Activated CD8-positive, alpha-beta memory T cell treated with anti-CD3 and anti-CD28 coated beads, Interleukin-2, amount 50 U/mL, for 24 hours (primary cell): ENCODE measurements at regions not wholly inside any gene's neighbourhood (a gene's known extent, or its start where the extent isn't known, plus 50 kb on each side); places are given as distances from the start of the nearest gene placed in this dataset.

Experiments used
- DNase-seq: peaks from one replicate; pipeline ENCODE4 v3.0.0-alpha.2; 2020; ENCODE audit errors: extremely low read depth

- DNase-seq, result no peak
These were observed 299.5 kb downstream of the BUD13 start for GRCh38 chr11:116473206-116473769.

DNA sequence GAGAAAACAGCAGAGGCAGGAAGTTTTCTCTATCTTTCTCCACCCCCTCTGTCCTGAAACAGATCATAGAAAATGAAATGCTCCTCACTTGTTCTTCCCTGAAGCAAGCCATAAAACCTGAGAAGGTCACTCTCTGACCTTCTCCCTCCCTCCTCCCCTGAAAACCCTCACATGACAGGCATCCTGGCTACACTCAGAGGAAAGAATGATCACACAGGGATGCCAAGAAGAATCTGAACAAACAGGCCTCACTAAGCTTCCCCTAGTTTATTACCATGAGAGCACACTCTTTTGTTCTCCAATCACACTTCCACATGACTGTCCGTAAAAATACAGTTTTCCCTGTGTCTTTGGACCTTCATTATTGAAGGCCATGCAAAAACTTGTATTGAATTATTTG is 300.1 kb downstream of the BUD13 start:
- DNase-seq, result no peak

GRCh38 chr11:116471608-116472256 is 301.1 kb downstream of the BUD13 start:
- DNase-seq, result no peak

- DNase-seq, result no peak
These were observed 304.1 kb downstream of the BUD13 start for GRCh38 chr11:116468699-116469098.

- DNase-seq, result no peak
These were observed 305.0 kb downstream of the BUD13 start for GRCh38 chr11:116467823-116468222.

- DNase-seq, result no peak
These were observed 306.0 kb downstream of the BUD13 start for GRCh38 chr11:116466801-116467200.

- no peak for DNase-seq
These were observed 306.6 kb downstream of the BUD13 start for GRCh38 chr11:116466191-116466590.

- DNase-seq, result no peak
These were observed 307.7 kb downstream of the BUD13 start for GRCh38 chr11:116465056-116465455.

DNA sequence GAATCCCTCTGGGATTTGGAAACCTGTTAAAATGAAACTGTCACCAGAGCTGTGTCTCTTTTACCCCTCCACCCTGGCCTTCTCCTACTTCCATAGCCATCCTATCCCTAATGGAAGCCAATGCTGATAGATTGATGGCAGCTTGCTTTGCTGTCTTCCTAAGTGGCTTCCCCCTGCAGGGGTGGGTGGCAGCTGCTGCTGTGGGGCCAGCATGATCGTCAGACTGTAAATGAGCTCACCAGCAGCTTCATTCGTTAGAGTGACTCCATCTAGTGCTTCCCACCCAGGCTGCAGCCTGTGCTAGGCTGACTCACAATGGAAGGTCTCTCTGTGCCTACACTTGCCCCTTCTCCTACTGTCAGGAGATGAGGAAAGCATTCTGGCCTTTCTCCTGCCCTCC is 311.0 kb downstream of the BUD13 start:
- no peak for DNase-seq

- no peak for DNase-seq
These were observed 312.4 kb downstream of the BUD13 start for GRCh38 chr11:116460156-116460920.

GRCh38 chr11:116459185-116460045 is 313.4 kb downstream of the BUD13 start:
- no peak for DNase-seq

- DNase-seq, result no peak
These were observed 314.2 kb downstream of the BUD13 start for GRCh38 chr11:116458546-116458945.

DNA sequence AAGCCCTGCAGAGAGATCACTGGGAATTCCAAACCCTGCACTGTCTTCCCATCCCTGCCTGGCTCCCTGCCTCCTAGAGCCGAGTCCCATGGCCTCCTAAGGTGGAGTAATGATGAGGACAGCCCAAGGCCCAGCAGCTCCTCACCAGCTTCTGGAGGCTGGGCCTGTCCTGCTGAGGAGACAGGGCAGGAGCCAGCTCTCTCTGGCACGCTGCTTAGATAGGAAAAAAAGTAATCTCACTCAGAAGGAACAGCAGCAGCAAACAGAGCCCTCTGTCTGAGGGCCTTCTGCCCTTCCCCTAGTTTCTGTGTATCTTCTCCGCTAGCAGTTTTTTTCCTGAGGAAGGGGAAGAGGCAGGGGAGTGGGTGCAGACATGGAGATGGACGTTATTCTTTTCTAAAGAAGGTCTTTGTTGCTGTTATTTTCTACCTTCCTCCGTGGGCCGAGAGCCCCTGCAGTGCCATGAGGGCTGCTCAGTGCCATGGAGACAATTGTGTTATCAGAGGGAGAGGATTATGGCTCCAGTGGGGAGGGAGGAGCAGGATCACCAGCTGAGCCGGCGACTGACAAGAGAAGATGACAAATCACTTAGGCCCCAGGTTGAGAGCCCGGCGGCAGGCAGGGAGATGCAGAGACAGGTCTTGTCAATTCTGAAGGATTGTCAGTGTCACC is 315.3 kb downstream of the BUD13 start:
- no peak for DNase-seq

GRCh38 chr11:116454951-116455350 is 317.8 kb downstream of the BUD13 start:
- no peak for DNase-seq

DNA sequence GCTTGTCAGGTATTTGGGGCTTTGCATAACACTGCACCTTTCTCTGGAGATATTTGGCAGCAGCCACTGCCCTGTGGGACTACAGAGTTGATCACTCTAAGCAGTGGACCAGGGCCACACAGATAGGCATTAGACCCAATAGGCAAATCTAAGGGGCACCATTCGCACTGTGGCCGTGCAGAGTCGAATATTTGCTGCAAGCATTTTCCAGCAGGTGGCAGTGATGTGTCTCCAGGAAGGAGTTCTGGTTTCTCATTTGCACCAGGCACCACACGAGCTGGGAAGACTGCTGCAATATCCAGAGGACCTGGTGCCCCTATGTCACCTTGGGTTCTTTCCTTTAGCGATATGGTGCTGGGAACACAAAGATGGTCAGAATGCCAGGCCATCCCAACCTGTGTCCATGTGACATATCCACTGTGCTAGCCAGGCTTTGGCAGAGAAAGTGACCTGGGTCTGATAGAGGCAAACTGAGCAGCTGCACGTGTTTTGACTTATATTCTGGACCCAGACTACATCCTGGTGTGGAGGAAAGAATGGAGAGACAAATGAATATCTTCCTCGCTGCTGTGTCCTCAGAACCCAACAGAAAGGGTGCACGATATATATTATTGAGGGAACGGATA is 318.7 kb downstream of the BUD13 start:
- DNase-seq, result no peak

DNA sequence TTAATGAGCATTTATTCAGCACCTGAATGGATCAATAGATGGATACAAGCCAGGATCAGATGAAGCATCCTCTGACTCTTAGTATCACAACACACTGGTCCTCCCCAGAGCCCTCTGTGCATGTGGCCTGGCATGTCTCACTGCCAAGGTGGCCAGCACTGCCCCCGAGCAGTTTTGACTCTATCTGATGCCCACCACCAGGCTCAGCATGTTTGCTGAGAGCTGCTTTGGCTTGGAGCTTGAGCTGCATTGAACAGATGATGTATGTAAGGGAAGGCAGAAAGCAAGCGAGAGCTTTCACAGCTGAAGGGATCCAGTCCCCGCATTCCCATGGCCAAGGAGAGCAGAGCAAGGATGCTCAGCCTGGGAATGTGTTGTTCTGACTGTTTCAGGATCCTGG is 320.3 kb downstream of the BUD13 start:
- no peak for DNase-seq

DNA sequence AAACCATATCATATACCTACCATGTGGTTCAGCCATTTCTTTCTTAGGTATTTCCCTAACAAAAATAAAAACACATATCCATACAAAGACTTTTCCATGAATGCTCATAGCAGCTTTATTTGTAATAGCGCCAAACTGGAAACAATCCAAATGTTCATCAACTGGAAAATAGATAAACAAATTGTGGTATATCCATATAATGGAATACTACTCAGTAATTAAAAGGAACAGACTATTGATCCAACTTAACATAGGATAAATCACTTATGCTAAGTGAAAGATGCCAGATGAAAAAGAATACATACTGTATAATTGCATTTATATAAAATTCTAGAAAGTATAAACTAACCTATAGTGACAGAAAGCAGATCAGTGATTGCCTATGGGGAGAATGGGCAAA is 323.3 kb downstream of the BUD13 start:
- no peak for DNase-seq

GRCh38 chr11:116446048-116446941 is 326.5 kb downstream of the BUD13 start:
- DNase-seq, result no peak

GRCh38 chr11:116445108-116446047 is 327.4 kb downstream of the BUD13 start:
- no peak for DNase-seq
